H9 (cell line): ENCODE measurements at regions not wholly inside any gene's neighbourhood (a gene's known extent, or its start where the extent isn't known, plus 50 kb on each side); places are given as distances from the start of the nearest gene placed in this dataset.

Experiments
- DNase-seq: peaks from one replicate; pipeline ENCODE4 v3.0.0-alpha.2; 2017
- H2AFZ ChIP-seq: one replicate; pipeline ENCODE4 v1.6.1; 2013; ENCODE audit warnings: mild to moderate bottlenecking, low read length, control low read depth, moderate library complexity
- H2AK5ac ChIP-seq: 2 replicates; pipeline ENCODE4 v1.6.1; 2013; ENCODE audit warnings: low read length, control low read depth, mixed read lengths; ENCODE audit not compliant: insufficient read length
- H2BK120ac ChIP-seq: one replicate; pipeline ENCODE4 v1.6.1; 2013; ENCODE audit warnings: low read depth, mild to moderate bottlenecking, low read length, control low read depth, inconsistent platforms; ENCODE audit not compliant: poor library complexity, severe bottlenecking
- H2BK12ac ChIP-seq: 2 replicates; pipeline ENCODE4 v1.6.1; 2013; ENCODE audit warnings: low read length, control low read depth, mixed read lengths, low read depth; ENCODE audit not compliant: insufficient read length
- H2BK15ac ChIP-seq: 2 replicates; pipeline ENCODE4 v1.6.1; 2013; ENCODE audit warnings: low read depth, low read length, control low read depth
- H2BK20ac ChIP-seq: one replicate; pipeline ENCODE4 v1.6.1; 2013; ENCODE audit warnings: low read depth, mild to moderate bottlenecking, low read length, control low read depth, inconsistent platforms; ENCODE audit not compliant: poor library complexity, severe bottlenecking
- H2BK5ac ChIP-seq: 2 replicates; pipeline ENCODE4 v1.6.1; 2013; ENCODE audit warnings: low read length, control low read depth, mixed read lengths; ENCODE audit not compliant: insufficient read length
- H3K14ac ChIP-seq: 2 replicates; pipeline ENCODE4 v1.6.1; 2013; ENCODE audit warnings: low read length, control low read depth; ENCODE audit not compliant: insufficient read depth
- H3K18ac ChIP-seq: 2 replicates; pipeline ENCODE4 v1.6.1; 2013; ENCODE audit warnings: low read depth, mild to moderate bottlenecking, mixed read lengths, low read length, control low read depth; ENCODE audit not compliant: insufficient read length
- H3K23ac ChIP-seq: 2 replicates; pipeline ENCODE4 v1.6.1; 2013; ENCODE audit warnings: low read length, control low read depth, mixed read lengths, low read depth; ENCODE audit not compliant: insufficient read length
- H3K23me2 ChIP-seq: 2 replicates; pipeline ENCODE4 v1.6.1; 2013; ENCODE audit warnings: low read depth, mild to moderate bottlenecking, mixed read lengths, low read length, control low read depth; ENCODE audit not compliant: insufficient read length, poor library complexity, severe bottlenecking
- H3K27ac ChIP-seq: 2 replicates; pipeline ENCODE4 v1.5.1; 2013; ENCODE audit warnings: low read length, control low read depth, mixed read lengths, low read depth; ENCODE audit not compliant: insufficient read length
- H3K27me3 ChIP-seq: 2 replicates; pipeline ENCODE4 v1.6.1; 2013; ENCODE audit warnings: low read length, control low read depth, inconsistent platforms; ENCODE audit not compliant: insufficient read depth
- H3K4ac ChIP-seq: 2 replicates; pipeline ENCODE4 v1.6.1; 2013; ENCODE audit warnings: low read depth, mild to moderate bottlenecking, control low read depth, inconsistent platforms, low read length, moderate library complexity
- H3K4me1 ChIP-seq: 2 replicates; pipeline ENCODE4 v1.6.1; 2013; ENCODE audit warnings: low read length, control low read depth, inconsistent platforms; ENCODE audit not compliant: insufficient read depth
- H3K4me2 ChIP-seq: 2 replicates; pipeline ENCODE4 v1.6.1; 2013; ENCODE audit warnings: low read length, control low read depth, mixed read lengths; ENCODE audit not compliant: insufficient read length, insufficient read depth
- H3K56ac ChIP-seq: 2 replicates; pipeline ENCODE4 v1.6.1; 2013; ENCODE audit warnings: low read depth, mild to moderate bottlenecking, mixed read lengths, low read length, control low read depth; ENCODE audit not compliant: insufficient read length
- H3K79me1 ChIP-seq: 2 replicates; pipeline ENCODE4 v1.6.1; 2013; ENCODE audit warnings: low read depth, mild to moderate bottlenecking, moderate library complexity, low read length, control low read depth, inconsistent platforms; ENCODE audit not compliant: insufficient read depth, poor library complexity, severe bottlenecking
- H3K79me2 ChIP-seq: 2 replicates; pipeline ENCODE4 v1.6.1; 2013; ENCODE audit warnings: low read length, control low read depth, inconsistent platforms; ENCODE audit not compliant: insufficient read depth
- H3K9ac ChIP-seq: 2 replicates; pipeline ENCODE4 v1.6.1; 2013; ENCODE audit warnings: low read length, control low read depth, mixed read lengths; ENCODE audit not compliant: insufficient read length; ENCODE audit errors: extremely low read depth
- H3K9me3 ChIP-seq: one replicate; pipeline ENCODE4 v1.6.1; 2013; ENCODE audit warnings: low read depth, low read length, inconsistent platforms; ENCODE audit not compliant: control insufficient read depth
- H3T11ph ChIP-seq: one replicate; pipeline ENCODE4 v1.6.1; 2013; ENCODE audit warnings: mild to moderate bottlenecking, low read length, control low read depth, inconsistent platforms
- H4K20me1 ChIP-seq: one replicate; pipeline ENCODE4 v1.6.1; 2013; ENCODE audit not compliant: control insufficient read depth, insufficient read length, insufficient read depth
- H4K5ac ChIP-seq: 2 replicates; pipeline ENCODE4 v1.6.1; 2013; ENCODE audit warnings: low read depth, mild to moderate bottlenecking, mixed read lengths, low read length, control low read depth; ENCODE audit not compliant: insufficient read length
- H4K8ac ChIP-seq: replicated peaks from 2 replicates; pipeline ENCODE4 v1.6.1; 2013; ENCODE audit warnings: low read length, control low read depth, mixed read lengths, low read depth; ENCODE audit not compliant: insufficient read length
- H4K91ac ChIP-seq: 2 replicates; pipeline ENCODE4 v1.6.1; 2013; ENCODE audit warnings: low read depth, mild to moderate bottlenecking, moderate library complexity, mixed read lengths, low read length, control low read depth; ENCODE audit not compliant: insufficient read length
- H3K27ac Mint-ChIP-seq, 3 experiments: 2 replicates in 2 of 3; 3 replicates in 1 of 3; pipeline ENCODE4 v1.8.0; 2020 to 2021; ENCODE audit warnings: mixed read lengths in 3 of 3, mild to moderate bottlenecking in 1 of 3, moderate library complexity in 1 of 3
- H3K27me3 Mint-ChIP-seq: 2 replicates; pipeline ENCODE4 v1.8.0; 2021; ENCODE audit warnings: low read depth, mild to moderate bottlenecking, moderate library complexity, mixed read lengths
- H3K36me3 Mint-ChIP-seq, 3 experiments: 2 replicates in 2 of 3; 3 replicates in 1 of 3; pipeline ENCODE4 v1.8.0; 2020 to 2021; ENCODE audit warnings: low read depth in 3 of 3, mixed read lengths in 3 of 3; ENCODE audit not compliant: insufficient read depth in 1 of 3
- H3K4me1 Mint-ChIP-seq, 2 experiments: 2 replicates each; pipeline ENCODE4 v1.8.0; 2020; ENCODE audit warnings: mixed read lengths in 2 of 2
- H3K4me3 Mint-ChIP-seq, 2 experiments: 2 replicates in 1 of 2; 3 replicates in 1 of 2; pipeline ENCODE4 v1.8.0; 2020 to 2021; ENCODE audit warnings: mild to moderate bottlenecking in 2 of 2, mixed read lengths in 2 of 2, moderate library complexity in 1 of 2
- H3K9me3 Mint-ChIP-seq, 2 experiments: 2 replicates in 1 of 2; 3 replicates in 1 of 2; pipeline ENCODE4 v1.8.0; 2020; ENCODE audit warnings: mild to moderate bottlenecking in 2 of 2, mixed read lengths in 2 of 2, moderate library complexity in 1 of 2
- WGBS: extraction: QIAGEN DNeasy Blood & Tissue Kit; methylation state at CpG from one replicate; pipeline ENCODE4 v1.1.7; 2013; ENCODE audit warnings: missing lambda C conversion rate, low lambda C conversion rate, mixed read lengths; ENCODE audit not compliant: insufficient read length; ENCODE audit errors: extremely low coverage; 5-methylcytosine and 5-hydroxymethylcytosine counted together
- TF ChIP-seq, protein P1 (sequence below): fragments of 200-600 bp; sonication (generic); conservative IDR thresholded peaks from 3 replicates; pipeline ENCODE4 v1.8.0; 2021; ENCODE audit warnings: antibody characterized with exemption, mild to moderate bottlenecking

DNA sequence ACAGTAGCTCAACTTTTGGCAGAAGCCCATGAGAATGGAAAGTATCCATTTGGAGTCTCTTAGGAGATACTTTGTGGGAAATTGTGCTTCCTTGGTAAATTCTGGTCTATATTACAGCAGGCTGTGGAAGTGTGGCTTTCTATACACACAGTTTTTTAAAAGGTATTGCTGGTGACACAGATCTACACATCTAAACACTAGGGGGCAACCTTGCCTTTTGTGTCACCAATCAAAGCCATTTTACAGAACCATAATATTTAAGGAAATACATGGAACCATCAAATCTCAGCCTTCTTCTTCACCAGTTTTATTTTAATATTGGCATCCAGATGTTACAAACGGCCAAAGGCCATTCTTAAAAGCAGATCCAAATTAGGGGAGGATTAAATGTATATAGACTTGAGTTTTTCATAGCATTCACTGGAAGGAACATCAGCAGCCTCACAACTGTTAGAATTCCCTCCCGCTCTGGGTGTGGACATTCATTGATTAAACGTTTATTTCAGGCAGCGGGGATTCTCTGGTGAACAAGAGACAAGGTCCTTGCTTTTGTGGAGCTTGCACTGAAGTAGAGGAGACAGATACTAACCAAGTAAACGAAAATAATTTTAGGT, 132.4 kb upstream of the EPB41L4A start:
- H3K9me3 Mint-ChIP-seq = no peaks in the 10 kb centered on the region
- H3K4me1 Mint-ChIP-seq = no peaks in the 10 kb centered on the region
- H3K23ac ChIP-seq = no peak overlapping the region

More for the DNA sequence above, 132.4 kb upstream of the EPB41L4A start:
- no peak overlapping the region for H3K27ac ChIP-seq
- H3K4me2 ChIP-seq = no peak overlapping the region
- H3K18ac ChIP-seq = no peak overlapping the region
- no peak overlapping the region for H3K4ac ChIP-seq
- no peak overlapping the region for H4K8ac ChIP-seq
- H2BK12ac ChIP-seq = no peak overlapping the region
- no peak overlapping the region for H4K91ac ChIP-seq
- no peak overlapping the region for H3K56ac ChIP-seq
- H3K79me1 ChIP-seq = no peaks in the 10 kb centered on the region
- H4K20me1 ChIP-seq = no peaks in the 10 kb centered on the region
- no peak overlapping the region for H2BK15ac ChIP-seq
- Mint-ChIP-seq H3K4me3 (no peak overlapping the region), H3K27ac (no peak overlapping the region), H3K36me3 (no peaks in the 10 kb centered on the region), H3K27me3 (no peaks in the 10 kb centered on the region; the same call in 1 of the 2 replicates)
- H3K4me1 ChIP-seq = no peaks in the 10 kb centered on the region
- H2BK20ac ChIP-seq = no peak overlapping the region
- DNase-seq = no peak
- H2AFZ ChIP-seq = no peak overlapping the region
- H4K5ac ChIP-seq = no peak overlapping the region
- H3K14ac ChIP-seq = no peak overlapping the region
- no peak overlapping the region for H2BK5ac ChIP-seq
- no peak overlapping the region for H2BK120ac ChIP-seq
- no CpG with 5 or more reads among the region's 5 CpGs for WGBS
- TF ChIP-seq, protein P1, sequence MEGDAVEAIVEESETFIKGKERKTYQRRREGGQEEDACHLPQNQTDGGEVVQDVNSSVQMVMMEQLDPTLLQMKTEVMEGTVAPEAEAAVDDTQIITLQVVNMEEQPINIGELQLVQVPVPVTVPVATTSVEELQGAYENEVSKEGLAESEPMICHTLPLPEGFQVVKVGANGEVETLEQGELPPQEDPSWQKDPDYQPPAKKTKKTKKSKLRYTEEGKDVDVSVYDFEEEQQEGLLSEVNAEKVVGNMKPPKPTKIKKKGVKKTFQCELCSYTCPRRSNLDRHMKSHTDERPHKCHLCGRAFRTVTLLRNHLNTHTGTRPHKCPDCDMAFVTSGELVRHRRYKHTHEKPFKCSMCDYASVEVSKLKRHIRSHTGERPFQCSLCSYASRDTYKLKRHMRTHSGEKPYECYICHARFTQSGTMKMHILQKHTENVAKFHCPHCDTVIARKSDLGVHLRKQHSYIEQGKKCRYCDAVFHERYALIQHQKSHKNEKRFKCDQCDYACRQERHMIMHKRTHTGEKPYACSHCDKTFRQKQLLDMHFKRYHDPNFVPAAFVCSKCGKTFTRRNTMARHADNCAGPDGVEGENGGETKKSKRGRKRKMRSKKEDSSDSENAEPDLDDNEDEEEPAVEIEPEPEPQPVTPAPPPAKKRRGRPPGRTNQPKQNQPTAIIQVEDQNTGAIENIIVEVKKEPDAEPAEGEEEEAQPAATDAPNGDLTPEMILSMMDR = peak; percentile 86
- H3K79me2 ChIP-seq = no peaks in the 10 kb centered on the region
- no peaks in the 10 kb centered on the region for H3K9me3 ChIP-seq
- no peak overlapping the region for H3T11ph ChIP-seq
- no peak overlapping the region for H2AK5ac ChIP-seq
- no peaks in the 10 kb centered on the region for H3K27me3 ChIP-seq
- no peak overlapping the region for H3K9ac ChIP-seq
- H3K23me2 ChIP-seq = no peaks in the 10 kb centered on the region
